ENCODE measurements at regions not wholly inside any gene's neighbourhood (a gene's known extent, or its start where the extent isn't known, plus 50 kb on each side); places are given as distances from the start of the nearest gene placed in this dataset.
A peak's percentile ranks its signal among the peaks of the same experiment; 100 is the strongest.
"Not testable (repeated sequence)": the region's sequence is repeated elsewhere in the genome, so short reads cannot be mapped to it uniquely, and the experiment has no call there.

GRCh38 chrX:75673468-75673867 lies 111.6 kb downstream of the MAGEE2 start:
- no peak for DNase-seq

GRCh38 chrX:75655627-75656026 lies 129.4 kb downstream of the MAGEE2 start:
- no peak for DNase-seq

- DNase-seq, result no peak
These were observed 127.0 kb upstream of the ZDHHC15 start for GRCh38 chrX:75649829-75650228.

GRCh38 chrX:75648803-75649588 lies 126.2 kb upstream of the ZDHHC15 start:
- no peak for DNase-seq

- DNase-seq, result no peak
These were observed 120.0 kb upstream of the ZDHHC15 start for GRCh38 chrX:75642811-75643361.

GRCh38 chrX:75638332-75638731 lies 115.5 kb upstream of the ZDHHC15 start:
- DNase-seq, result no peak

GRCh38 chrX:75625232-75625631 lies 102.4 kb upstream of the ZDHHC15 start:
- no peak for DNase-seq

- DNase-seq, result no peak
These were observed 100.7 kb upstream of the ZDHHC15 start for GRCh38 chrX:75623535-75623934.

- no peak for DNase-seq
These were observed 86.6 kb upstream of the ZDHHC15 start for GRCh38 chrX:75609406-75609805.

GRCh38 chrX:75603833-75604232 lies 81.0 kb upstream of the ZDHHC15 start:
- peak in 1 of 2 experiments; percentile 1 for DNase-seq

- not testable (repeated sequence) for DNase-seq
These were observed 79.2 kb upstream of the ZDHHC15 start for GRCh38 chrX:75602022-75602421.

- no peak for DNase-seq
These were observed 73.3 kb upstream of the ZDHHC15 start for GRCh38 chrX:75596178-75596577.

GRCh38 chrX:75593186-75593585 lies 70.3 kb upstream of the ZDHHC15 start:
- DNase-seq, result not testable (repeated sequence)

GRCh38 chrX:75582511-75582910 lies 59.7 kb upstream of the ZDHHC15 start:
- DNase-seq, result no peak

Data from cerebellar nuclear complex (tissue), 1 donor.